ENCODE measurements at regions not wholly inside any gene's neighbourhood (a gene's known extent, or its start where the extent isn't known, plus 50 kb on each side); places are given as distances from the start of the nearest gene placed in this dataset.

GRCh38 chr1:168430321-168430720, 113.5 kb downstream of the XCL2 start:
- no peak for TF ChIP-seq CTCF (IDR thresholded peaks at IDR 0.05)
- no peak for TF ChIP-seq POLR2AphosphoS5 (IDR thresholded peaks at IDR 0.05)
- TF ChIP-seq POLR2A (IDR thresholded peaks at IDR 0.05): no peak
- no peak for TF ChIP-seq EP300 (IDR thresholded peaks at IDR 0.05)

All from gastroesophageal sphincter (tissue), 3 donors.